ENCODE measurements at regions not wholly inside any gene's neighbourhood (a gene's known extent, or its start where the extent isn't known, plus 50 kb on each side); places are given as distances from the start of the nearest gene placed in this dataset.

- H3K4me1 Mint-ChIP-seq (ENCODE audit: unreplicated experiment) = peaks cover 3% of the 10 kb centered on the region
- peaks cover 6% of the 10 kb centered on the region for H3K27me3 Mint-ChIP-seq (ENCODE audit: unreplicated experiment)
- H3K36me3 Mint-ChIP-seq (ENCODE audit: unreplicated experiment) = no peaks in the 10 kb centered on the region
- no peaks in the 10 kb centered on the region for H3K9me3 Mint-ChIP-seq (ENCODE audit: unreplicated experiment)
- H3K27ac Mint-ChIP-seq (ENCODE audit: unreplicated experiment) = no peak overlapping the region
- no peak overlapping the region for H3K4me3 Mint-ChIP-seq (ENCODE audit: unreplicated experiment)
- DNase-seq (ENCODE audit: extremely low spot score, unreplicated experiment) = no peak
- TF ChIP-seq CTCF (IDR thresholded peaks at IDR 0.05) = no peak
Measured at GRCh38 chr4:149965206-149965605, 113.0 kb upstream of the DCLK2 start.

DNA sequence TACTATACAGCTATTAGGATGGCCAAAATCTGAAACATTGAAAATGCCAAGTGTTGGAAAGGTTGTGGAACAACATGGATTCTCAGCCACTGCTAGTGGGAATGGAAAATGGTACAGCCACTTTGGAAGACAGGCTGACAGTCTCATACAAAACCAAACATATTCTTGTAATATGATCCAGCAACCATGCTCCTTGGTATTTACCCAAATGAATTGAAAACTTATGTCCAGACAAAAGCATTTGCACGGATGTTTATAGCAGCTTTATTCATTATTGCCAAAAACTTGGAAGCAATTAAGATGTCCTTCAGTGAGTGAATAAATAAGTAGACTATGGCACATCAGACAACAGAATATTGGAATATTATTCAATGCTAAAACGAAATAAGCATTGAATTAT is 105.8 kb upstream of the DCLK2 start:
- DNase-seq (ENCODE audit: extremely low spot score, unreplicated experiment) = no peak
- no peaks in the 10 kb centered on the region for H3K27me3 Mint-ChIP-seq (ENCODE audit: unreplicated experiment)
- H3K4me3 Mint-ChIP-seq (ENCODE audit: unreplicated experiment) = no peak overlapping the region
- peaks cover 4% of the 10 kb centered on the region for H3K9me3 Mint-ChIP-seq (ENCODE audit: unreplicated experiment)
- H3K27ac Mint-ChIP-seq (ENCODE audit: unreplicated experiment) = no peak overlapping the region
- peaks cover 7% of the 10 kb centered on the region for H3K4me1 Mint-ChIP-seq (ENCODE audit: unreplicated experiment)
- TF ChIP-seq CTCF (IDR thresholded peaks at IDR 0.05) = no peak
- H3K36me3 Mint-ChIP-seq (ENCODE audit: unreplicated experiment) = peaks cover 3% of the 10 kb centered on the region

GRCh38 chr4:149973181-149973580 is 105.1 kb upstream of the DCLK2 start:
- Mint-ChIP-seq H3K27ac (ENCODE audit: unreplicated experiment) (no peak overlapping the region), H3K9me3 (ENCODE audit: unreplicated experiment) (peaks cover 4% of the 10 kb centered on the region), H3K4me1 (ENCODE audit: unreplicated experiment) (peaks cover 7% of the 10 kb centered on the region), H3K27me3 (ENCODE audit: unreplicated experiment) (no peaks in the 10 kb centered on the region), H3K4me3 (ENCODE audit: unreplicated experiment) (no peak overlapping the region), H3K36me3 (ENCODE audit: unreplicated experiment) (peaks cover 3% of the 10 kb centered on the region)
- no peak for DNase-seq (ENCODE audit: extremely low spot score, unreplicated experiment)
- TF ChIP-seq CTCF (IDR thresholded peaks at IDR 0.05) = no peak

DNA sequence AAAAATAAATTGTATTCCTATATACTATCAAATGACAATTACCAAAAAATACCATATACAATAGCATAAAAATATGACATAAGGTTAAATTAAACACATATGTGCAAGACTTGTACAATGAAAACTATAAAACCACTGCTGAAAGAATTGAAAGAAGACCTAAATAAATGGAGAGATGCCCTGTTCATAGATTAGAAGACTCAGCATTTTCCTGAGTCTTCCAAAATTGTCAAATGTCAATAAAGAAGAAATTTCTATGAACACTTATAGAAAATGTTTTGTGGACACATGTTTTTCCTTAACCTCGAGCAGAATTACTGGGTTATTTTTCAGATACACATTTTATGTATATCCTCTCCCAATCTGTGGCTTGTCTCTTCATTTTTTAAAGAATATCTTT is 103.1 kb upstream of the DCLK2 start:
- Mint-ChIP-seq H3K27me3 (ENCODE audit: unreplicated experiment) (no peaks in the 10 kb centered on the region), H3K27ac (ENCODE audit: unreplicated experiment) (no peak overlapping the region), H3K4me1 (ENCODE audit: unreplicated experiment) (peaks cover 7% of the 10 kb centered on the region), H3K4me3 (ENCODE audit: unreplicated experiment) (no peak overlapping the region), H3K9me3 (ENCODE audit: unreplicated experiment) (peaks cover 4% of the 10 kb centered on the region), H3K36me3 (ENCODE audit: unreplicated experiment) (peaks cover 3% of the 10 kb centered on the region)
- no peak for TF ChIP-seq CTCF (IDR thresholded peaks at IDR 0.05)
- DNase-seq (ENCODE audit: extremely low spot score, unreplicated experiment) = no peak

- Mint-ChIP-seq H3K4me1 (ENCODE audit: unreplicated experiment) (peaks cover 1% of the 10 kb centered on the region), H3K36me3 (ENCODE audit: unreplicated experiment) (no peaks in the 10 kb centered on the region), H3K27ac (ENCODE audit: unreplicated experiment) (no peak overlapping the region), H3K9me3 (ENCODE audit: unreplicated experiment) (peaks cover 4% of the 10 kb centered on the region), H3K4me3 (ENCODE audit: unreplicated experiment) (no peak overlapping the region), H3K27me3 (ENCODE audit: unreplicated experiment) (no peaks in the 10 kb centered on the region)
- no peak for DNase-seq (ENCODE audit: extremely low spot score, unreplicated experiment)
- no peak for TF ChIP-seq CTCF (IDR thresholded peaks at IDR 0.05)
Measured at GRCh38 chr4:149980121-149980682, 98.0 kb upstream of the DCLK2 start.
